Loucy (cell line): ENCODE measurements at regions not wholly inside any gene's neighbourhood (a gene's known extent, or its start where the extent isn't known, plus 50 kb on each side); places are given as distances from the start of the nearest gene placed in this dataset.

Experiments used
- H2AFZ ChIP-seq: fragments of 200-600 bp; sonication (generic); 2 replicates; pipeline ENCODE4 v1.6.0; 2016; ENCODE audit warnings: antibody characterized with exemption, mild to moderate bottlenecking, low read length, moderate library complexity
- H3F3A ChIP-seq: fragments of 200-600 bp; 2 replicates; pipeline ENCODE4 v1.6.0; 2016; ENCODE audit warnings: antibody characterized with exemption, low read depth, mild to moderate bottlenecking
- H3K27me3 ChIP-seq: fragments of 200-600 bp; sonication (generic); 2 replicates; pipeline ENCODE4 v1.6.1; 2014; ENCODE audit warnings: low read length, mild to moderate bottlenecking; ENCODE audit not compliant: insufficient read depth, poor library complexity, severe bottlenecking
- H3K36me3 ChIP-seq: fragments of 200-600 bp; sonication (generic); 2 replicates; pipeline ENCODE4 v1.6.1; 2016; ENCODE audit warnings: low read length; ENCODE audit not compliant: insufficient read depth
- H3K4me1 ChIP-seq: fragments of 200-600 bp; sonication (generic); 2 replicates; pipeline ENCODE4 v1.5.1; 2014; ENCODE audit warnings: low read length, mild to moderate bottlenecking; ENCODE audit not compliant: insufficient read depth, poor library complexity, severe bottlenecking
- H3K4me2 ChIP-seq: fragments of 200-600 bp; sonication (generic); 2 replicates; pipeline ENCODE4 v1.6.0; 2014; ENCODE audit warnings: antibody characterized with exemption, low read length, low read depth, mild to moderate bottlenecking; ENCODE audit not compliant: poor library complexity, severe bottlenecking
- H3K4me3 ChIP-seq: fragments of 200-600 bp; sonication (generic); 2 replicates; pipeline ENCODE4 v1.5.1; 2014; ENCODE audit warnings: low read length, mild to moderate bottlenecking, mixed read lengths; ENCODE audit not compliant: poor library complexity, severe bottlenecking
- H3K79me2 ChIP-seq: fragments of 200-600 bp; sonication (generic); 2 replicates; pipeline ENCODE4 v1.6.1; 2014; ENCODE audit warnings: low read length; ENCODE audit not compliant: insufficient read depth
- H3K9ac ChIP-seq: fragments of 200-600 bp; sonication (generic); 2 replicates; pipeline ENCODE4 v1.6.0; 2014; ENCODE audit warnings: mild to moderate bottlenecking, low read depth, low read length, moderate library complexity; ENCODE audit not compliant: poor library complexity, severe bottlenecking
- H3K9me2 ChIP-seq: fragments of 200-600 bp; sonication (generic); replicated peaks from 2 replicates; pipeline ENCODE4 v1.6.1; 2016; ENCODE audit warnings: low read depth, low read length, mixed read lengths
- H3K9me3 ChIP-seq: fragments of 200-600 bp; sonication (generic); 2 replicates; pipeline ENCODE4 v1.6.1; 2014; ENCODE audit warnings: mild to moderate bottlenecking, antibody characterized with exemption, low read length, low read depth; ENCODE audit not compliant: insufficient read depth
- H4K20me1 ChIP-seq: fragments of 200-600 bp; sonication (generic); 2 replicates; pipeline ENCODE4 v1.6.0; 2014; ENCODE audit warnings: antibody characterized with exemption, low read length, mild to moderate bottlenecking; ENCODE audit not compliant: insufficient read depth, poor library complexity, severe bottlenecking
- EZH2phosphoT487 ChIP-seq: fragments of 200-600 bp; IDR thresholded peaks from 2 replicates; pipeline ENCODE4 v1.6.1; 2018; ENCODE audit warnings: antibody characterized with exemption, mild to moderate bottlenecking, moderate library complexity, borderline replicate concordance
- TF ChIP-seq, protein P1 (sequence below): fragments of 200-600 bp; sonication (generic); conservative IDR thresholded peaks from 2 replicates; pipeline ENCODE4 v1.5.1; 2014; ENCODE audit warnings: mild to moderate bottlenecking, antibody characterized with exemption, low read length

GRCh38 chr16:72464052-72464451 is 292.1 kb upstream of the PMFBP1 start:
- H3K27me3 ChIP-seq = no peaks in the 10 kb centered on the region
- H3K9me2 ChIP-seq = no peaks in the 10 kb centered on the region
- H3K4me2 ChIP-seq = no peak overlapping the region
- H4K20me1 ChIP-seq = no peaks in the 10 kb centered on the region
- TF ChIP-seq EZH2phosphoT487 = no peak
- TF ChIP-seq, protein P1, sequence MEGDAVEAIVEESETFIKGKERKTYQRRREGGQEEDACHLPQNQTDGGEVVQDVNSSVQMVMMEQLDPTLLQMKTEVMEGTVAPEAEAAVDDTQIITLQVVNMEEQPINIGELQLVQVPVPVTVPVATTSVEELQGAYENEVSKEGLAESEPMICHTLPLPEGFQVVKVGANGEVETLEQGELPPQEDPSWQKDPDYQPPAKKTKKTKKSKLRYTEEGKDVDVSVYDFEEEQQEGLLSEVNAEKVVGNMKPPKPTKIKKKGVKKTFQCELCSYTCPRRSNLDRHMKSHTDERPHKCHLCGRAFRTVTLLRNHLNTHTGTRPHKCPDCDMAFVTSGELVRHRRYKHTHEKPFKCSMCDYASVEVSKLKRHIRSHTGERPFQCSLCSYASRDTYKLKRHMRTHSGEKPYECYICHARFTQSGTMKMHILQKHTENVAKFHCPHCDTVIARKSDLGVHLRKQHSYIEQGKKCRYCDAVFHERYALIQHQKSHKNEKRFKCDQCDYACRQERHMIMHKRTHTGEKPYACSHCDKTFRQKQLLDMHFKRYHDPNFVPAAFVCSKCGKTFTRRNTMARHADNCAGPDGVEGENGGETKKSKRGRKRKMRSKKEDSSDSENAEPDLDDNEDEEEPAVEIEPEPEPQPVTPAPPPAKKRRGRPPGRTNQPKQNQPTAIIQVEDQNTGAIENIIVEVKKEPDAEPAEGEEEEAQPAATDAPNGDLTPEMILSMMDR = no peak
- no peak overlapping the region for H3K4me3 ChIP-seq
- H3K4me1 ChIP-seq = no peaks in the 10 kb centered on the region
- no peaks in the 10 kb centered on the region for H3K9me3 ChIP-seq
- no peak overlapping the region for H2AFZ ChIP-seq
- no peaks in the 10 kb centered on the region for H3F3A ChIP-seq
- H3K79me2 ChIP-seq = no peaks in the 10 kb centered on the region
- no peak overlapping the region for H3K9ac ChIP-seq
- H3K36me3 ChIP-seq = no peaks in the 10 kb centered on the region

- TF ChIP-seq EZH2phosphoT487 = no peak
- TF ChIP-seq, protein P1 = no peak
Measured at GRCh38 chr16:72458035-72458434, 286.1 kb upstream of the PMFBP1 start.

DNA sequence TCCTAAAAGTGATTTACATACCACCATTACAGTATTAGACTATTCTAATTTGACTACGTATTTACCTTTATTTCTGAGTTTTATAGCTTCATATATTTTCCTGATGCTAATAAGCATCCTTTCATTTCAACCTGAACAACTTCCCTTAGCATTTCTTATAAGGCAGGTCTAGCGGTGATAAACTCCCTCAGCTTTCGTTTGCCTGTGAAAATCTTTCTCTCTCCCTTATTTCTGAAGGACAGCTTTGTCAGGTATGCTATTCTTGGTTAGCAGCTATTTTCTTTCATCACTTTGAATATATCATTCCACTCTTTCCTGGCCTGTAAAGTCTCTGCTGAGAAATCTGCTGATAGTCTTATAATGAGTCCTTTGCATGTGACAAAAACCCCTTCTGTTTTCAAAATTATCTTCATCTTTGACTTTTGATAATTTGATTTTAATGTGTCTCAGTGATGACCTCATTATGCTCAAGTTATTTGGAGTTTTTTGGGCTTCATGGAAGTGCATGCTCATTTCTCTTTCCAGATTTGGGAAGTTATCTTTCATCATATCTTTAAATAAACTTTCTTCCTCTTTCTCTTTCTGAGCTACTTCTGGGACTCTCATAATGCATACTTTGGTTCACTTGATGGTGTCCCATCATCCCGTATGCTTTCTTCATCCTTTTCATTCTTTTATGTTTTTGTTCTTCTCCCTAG is 285.4 kb upstream of the PMFBP1 start:
- Histone ChIP-seq H3K27me3 (no peaks in the 10 kb centered on the region), H3K79me2 (no peaks in the 10 kb centered on the region), H3K36me3 (no peaks in the 10 kb centered on the region), H3K9ac (no peak overlapping the region), H3F3A (no peaks in the 10 kb centered on the region), H3K4me1 (no peaks in the 10 kb centered on the region), H3K4me3 (no peak overlapping the region), H4K20me1 (no peaks in the 10 kb centered on the region), H3K9me3 (peaks cover 8% of the 10 kb centered on the region; the same call in 1 of the 2 replicates), H3K4me2 (no peak overlapping the region), H2AFZ (no peak overlapping the region), H3K9me2 (no peaks in the 10 kb centered on the region)
- TF ChIP-seq, protein P1 = no peak
- no peak for TF ChIP-seq EZH2phosphoT487

More at GRCh38 chr16:72458035-72458434, 286.1 kb upstream of the PMFBP1 start:
- Histone ChIP-seq H3K4me2 (no peak overlapping the region), H3K36me3 (no peaks in the 10 kb centered on the region), H3K79me2 (no peaks in the 10 kb centered on the region), H3K27me3 (no peaks in the 10 kb centered on the region), H3K9ac (no peak overlapping the region), H3K9me2 (no peaks in the 10 kb centered on the region), H3F3A (no peaks in the 10 kb centered on the region), H4K20me1 (no peaks in the 10 kb centered on the region), H3K4me3 (no peak overlapping the region), H3K9me3 (peaks cover 8% of the 10 kb centered on the region; the same call in 1 of the 2 replicates), H2AFZ (no peak overlapping the region), H3K4me1 (no peaks in the 10 kb centered on the region)
